Gastroesophageal sphincter (tissue), 3 donors: ENCODE measurements at regions not wholly inside any gene's neighbourhood (a gene's known extent, or its start where the extent isn't known, plus 50 kb on each side); places are given as distances from the start of the nearest gene placed in this dataset.

Experiments
- CTCF ChIP-seq, 4 experiments: fragments of 200-600 bp in 2 of 4; fragments of 450-650 bp in 2 of 4; sonication (generic) in 1 of 4; IDR thresholded peaks; one replicate each; pipeline ENCODE4 v1.5.1; 2017 to 2019; ENCODE audit warnings: antibody characterized with exemption in 4 of 4, mild to moderate bottlenecking in 2 of 4, moderate library complexity in 2 of 4
- EP300 ChIP-seq: sonication (generic); formaldehyde crosslinking; IDR thresholded peaks from one replicate; pipeline ENCODE4 v1.6.1; 2017; ENCODE audit warnings: antibody characterized with exemption, mild to moderate bottlenecking
- POLR2A ChIP-seq, 2 donors: fragments of 450-650 bp; IDR thresholded peaks; one replicate each; pipeline ENCODE4 v1.6.1; 2017; ENCODE audit warnings: antibody characterized with exemption in 2 of 2, mild to moderate bottlenecking in 2 of 2, moderate library complexity in 1 of 2
- POLR2AphosphoS5 ChIP-seq: sonication (generic); formaldehyde crosslinking; IDR thresholded peaks from one replicate; pipeline ENCODE4 v1.6.1; 2017; ENCODE audit warnings: antibody characterized with exemption

- TF ChIP-seq POLR2A (IDR thresholded peaks at IDR 0.05) (no peak), CTCF (IDR thresholded peaks at IDR 0.05) (no peak), EP300 (no peak), POLR2AphosphoS5 (no peak)
Observed at GRCh38 chr4:26001413-26001812, 87.4 kb downstream of the SMIM20 start.
